Ishikawa (cell line): ENCODE measurements at regions not wholly inside any gene's neighbourhood (a gene's known extent, or its start where the extent isn't known, plus 50 kb on each side); places are given as distances from the start of the nearest gene placed in this dataset.

ENCODE experiments used
- CEBPB ChIP-seq: IDR thresholded peaks from 2 replicates; pipeline ENCODE4 v1.6.1; 2012
- CREB1 ChIP-seq: IDR thresholded peaks from 2 replicates; pipeline ENCODE4 v1.6.1; 2012; ENCODE audit warnings: low read depth
- EGR1 ChIP-seq: IDR thresholded peaks from 2 replicates; pipeline ENCODE4 v1.6.1; 2012
- EP300 ChIP-seq: IDR thresholded peaks from 2 replicates; pipeline ENCODE4 v1.6.1; 2012; ENCODE audit warnings: borderline replicate concordance
- FOXM1 ChIP-seq: IDR thresholded peaks from 2 replicates; pipeline ENCODE4 v1.6.1; 2012; ENCODE audit warnings: low read depth, borderline replicate concordance
- NFIC ChIP-seq: IDR thresholded peaks from 2 replicates; pipeline ENCODE4 v1.6.1; 2012
- RAD21 ChIP-seq: IDR thresholded peaks from 2 replicates; pipeline ENCODE4 v1.6.1; 2012; ENCODE audit warnings: low read depth
- TAF1 ChIP-seq: IDR thresholded peaks from 2 replicates; pipeline ENCODE4 v1.6.1; 2012; ENCODE audit warnings: low read depth, mild to moderate bottlenecking
- TCF12 ChIP-seq: IDR thresholded peaks from 2 replicates; pipeline ENCODE4 v1.6.1; 2012; ENCODE audit warnings: low read depth
- TEAD4 ChIP-seq: IDR thresholded peaks from 2 replicates; pipeline ENCODE4 v1.6.1; 2012
- YY1 ChIP-seq: IDR thresholded peaks from 2 replicates; pipeline ENCODE4 v1.6.1; 2012; ENCODE audit warnings: low read depth
- ZBTB7A ChIP-seq: IDR thresholded peaks from 2 replicates; pipeline ENCODE4 v1.6.1; 2012; ENCODE audit warnings: low read depth
- TF ChIP-seq, protein P1 (sequence below): IDR thresholded peaks from 2 replicates; pipeline ENCODE4 v1.6.1; 2012; ENCODE audit warnings: low read depth, mild to moderate bottlenecking
- TF ChIP-seq, protein P2 (sequence below): IDR thresholded peaks from 2 replicates; pipeline ENCODE4 v1.6.1; 2012
- TF ChIP-seq, protein P3 (sequence below): IDR thresholded peaks from 2 replicates; pipeline ENCODE4 v1.6.1; 2012

DNA sequence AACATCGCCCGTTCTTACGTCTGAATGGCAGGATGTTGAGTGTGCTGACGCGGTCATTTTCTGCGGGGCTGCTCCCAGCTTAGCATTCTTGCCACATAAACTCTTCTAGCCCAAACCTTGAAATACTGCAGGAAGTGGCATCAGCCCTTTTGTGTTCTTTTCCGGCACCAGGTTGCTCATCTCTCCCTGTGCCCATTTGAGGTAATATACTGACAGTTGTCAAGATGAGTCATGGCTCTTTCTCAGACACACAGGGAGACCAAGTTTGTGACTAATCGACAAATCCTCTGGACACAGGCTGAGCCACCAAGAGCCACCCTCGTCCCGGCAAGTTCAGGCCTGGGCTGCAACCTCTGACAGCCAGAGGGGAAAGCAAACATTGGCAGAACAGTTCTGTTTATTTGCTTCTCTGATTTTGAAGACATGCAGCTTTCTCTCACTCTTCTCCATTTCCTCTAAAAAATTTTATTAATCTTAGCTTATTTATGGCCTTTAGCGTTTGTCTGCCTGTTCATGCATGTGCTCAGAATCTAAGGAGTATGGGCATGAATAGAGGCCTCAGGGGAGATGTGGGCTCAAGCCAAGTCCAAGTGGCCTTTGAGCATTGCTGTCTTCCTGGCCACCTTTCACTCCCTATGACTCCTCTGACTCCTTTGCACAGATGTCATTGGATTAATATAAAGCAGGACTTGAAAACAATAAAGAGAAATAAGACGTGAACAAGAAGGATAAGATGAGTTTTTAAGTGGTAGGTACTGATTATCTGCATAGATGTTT, 328.2 kb upstream of the JAG1 start:
- TF ChIP-seq RAD21 (no peak), CREB1 (no peak), TAF1 (no peak), YY1 (no peak)
- TF ChIP-seq, protein P1, sequence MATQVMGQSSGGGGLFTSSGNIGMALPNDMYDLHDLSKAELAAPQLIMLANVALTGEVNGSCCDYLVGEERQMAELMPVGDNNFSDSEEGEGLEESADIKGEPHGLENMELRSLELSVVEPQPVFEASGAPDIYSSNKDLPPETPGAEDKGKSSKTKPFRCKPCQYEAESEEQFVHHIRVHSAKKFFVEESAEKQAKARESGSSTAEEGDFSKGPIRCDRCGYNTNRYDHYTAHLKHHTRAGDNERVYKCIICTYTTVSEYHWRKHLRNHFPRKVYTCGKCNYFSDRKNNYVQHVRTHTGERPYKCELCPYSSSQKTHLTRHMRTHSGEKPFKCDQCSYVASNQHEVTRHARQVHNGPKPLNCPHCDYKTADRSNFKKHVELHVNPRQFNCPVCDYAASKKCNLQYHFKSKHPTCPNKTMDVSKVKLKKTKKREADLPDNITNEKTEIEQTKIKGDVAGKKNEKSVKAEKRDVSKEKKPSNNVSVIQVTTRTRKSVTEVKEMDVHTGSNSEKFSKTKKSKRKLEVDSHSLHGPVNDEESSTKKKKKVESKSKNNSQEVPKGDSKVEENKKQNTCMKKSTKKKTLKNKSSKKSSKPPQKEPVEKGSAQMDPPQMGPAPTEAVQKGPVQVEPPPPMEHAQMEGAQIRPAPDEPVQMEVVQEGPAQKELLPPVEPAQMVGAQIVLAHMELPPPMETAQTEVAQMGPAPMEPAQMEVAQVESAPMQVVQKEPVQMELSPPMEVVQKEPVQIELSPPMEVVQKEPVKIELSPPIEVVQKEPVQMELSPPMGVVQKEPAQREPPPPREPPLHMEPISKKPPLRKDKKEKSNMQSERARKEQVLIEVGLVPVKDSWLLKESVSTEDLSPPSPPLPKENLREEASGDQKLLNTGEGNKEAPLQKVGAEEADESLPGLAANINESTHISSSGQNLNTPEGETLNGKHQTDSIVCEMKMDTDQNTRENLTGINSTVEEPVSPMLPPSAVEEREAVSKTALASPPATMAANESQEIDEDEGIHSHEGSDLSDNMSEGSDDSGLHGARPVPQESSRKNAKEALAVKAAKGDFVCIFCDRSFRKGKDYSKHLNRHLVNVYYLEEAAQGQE: no peak
- TF ChIP-seq, protein P2, sequence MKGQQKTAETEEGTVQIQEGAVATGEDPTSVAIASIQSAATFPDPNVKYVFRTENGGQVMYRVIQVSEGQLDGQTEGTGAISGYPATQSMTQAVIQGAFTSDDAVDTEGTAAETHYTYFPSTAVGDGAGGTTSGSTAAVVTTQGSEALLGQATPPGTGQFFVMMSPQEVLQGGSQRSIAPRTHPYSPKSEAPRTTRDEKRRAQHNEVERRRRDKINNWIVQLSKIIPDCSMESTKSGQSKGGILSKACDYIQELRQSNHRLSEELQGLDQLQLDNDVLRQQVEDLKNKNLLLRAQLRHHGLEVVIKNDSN: no peak

DNA sequence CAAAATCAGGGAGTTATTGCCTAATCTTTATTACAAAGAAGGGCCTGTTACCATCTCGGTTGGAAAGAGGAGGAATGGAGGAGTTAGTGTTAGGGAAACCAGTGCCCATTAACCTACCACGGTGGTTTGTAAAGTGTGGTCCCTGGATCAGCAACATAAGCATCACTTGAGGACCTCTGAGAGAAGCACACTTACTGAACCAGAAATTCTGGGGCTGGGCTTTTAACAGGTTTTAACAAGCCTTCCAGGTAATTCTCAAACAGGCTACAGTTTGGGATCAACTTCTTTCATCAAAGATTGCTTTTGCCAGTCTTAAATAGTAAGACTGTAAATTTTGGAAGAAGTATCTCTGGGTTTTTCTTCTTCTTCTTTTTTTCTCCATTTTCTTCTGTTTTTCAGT, 329.5 kb upstream of the JAG1 start:
- TF ChIP-seq EGR1 (no peak), TCF12 (no peak), ZBTB7A (no peak), RAD21 (no peak), FOXM1 (no peak), TEAD4 (no peak), NFIC (no peak), CEBPB (no peak), EP300 (no peak), TAF1 (no peak), YY1 (no peak), CREB1 (no peak)
- TF ChIP-seq, protein P2: no peak
- TF ChIP-seq, protein P1: no peak
- TF ChIP-seq, protein P3, sequence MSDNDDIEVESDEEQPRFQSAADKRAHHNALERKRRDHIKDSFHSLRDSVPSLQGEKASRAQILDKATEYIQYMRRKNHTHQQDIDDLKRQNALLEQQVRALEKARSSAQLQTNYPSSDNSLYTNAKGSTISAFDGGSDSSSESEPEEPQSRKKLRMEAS: no peak

DNA sequence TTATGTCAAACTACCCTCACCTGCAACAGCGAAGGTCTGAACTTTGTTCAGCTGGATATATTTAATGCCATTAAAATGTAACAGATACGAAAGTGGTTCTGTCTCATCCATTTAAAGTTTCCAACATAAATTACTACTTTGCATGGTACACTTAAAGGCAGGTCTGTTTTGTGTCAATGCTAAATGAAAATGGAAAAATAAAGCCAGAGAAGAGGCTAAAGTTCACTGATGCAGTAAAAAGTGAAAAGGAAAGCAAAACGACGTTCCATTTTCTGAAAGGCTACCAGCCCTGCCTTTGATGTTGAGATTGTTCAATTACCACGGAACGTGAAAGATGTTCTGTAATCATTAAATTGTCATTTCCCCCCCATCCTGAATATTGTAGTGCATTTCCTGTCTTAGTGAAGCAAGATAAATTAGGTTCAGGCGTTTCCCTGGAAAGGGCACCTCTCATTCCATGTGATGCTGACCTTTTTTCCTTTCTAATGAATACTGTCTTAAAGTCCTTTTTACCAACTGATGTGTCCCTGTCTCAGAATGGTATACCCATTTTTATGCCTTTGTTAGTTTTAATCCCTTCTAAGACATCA, 334.7 kb upstream of the JAG1 start:
- TF ChIP-seq ZBTB7A (no peak), RAD21 (no peak), CEBPB (no peak), NFIC (no peak), YY1 (no peak)
- TF ChIP-seq, protein P1: no peak
- TF ChIP-seq, protein P3: no peak

DNA sequence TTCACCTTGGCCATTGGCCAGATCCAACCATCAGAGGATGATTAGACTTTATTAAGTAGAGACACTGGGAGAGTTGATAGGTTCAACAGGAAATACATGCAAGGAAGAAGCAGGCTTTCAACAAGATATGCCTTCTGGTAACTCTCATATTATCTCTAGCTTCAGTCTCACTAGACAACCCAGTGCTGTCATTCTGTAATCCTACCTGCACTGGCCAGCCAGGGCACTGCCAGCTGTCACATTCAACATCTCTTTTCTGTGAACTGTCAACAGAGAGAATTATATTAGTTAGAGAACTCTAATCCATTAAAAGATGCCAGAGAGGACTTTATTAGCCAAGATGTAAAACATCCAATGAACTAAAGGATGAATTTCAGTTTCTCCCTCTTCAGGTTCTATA, 337.9 kb upstream of the JAG1 start:
- TF ChIP-seq EP300 (no peak), CEBPB (no peak), YY1 (no peak), CREB1 (no peak), TEAD4 (no peak), EGR1 (no peak), TCF12 (no peak), FOXM1 (no peak), RAD21 (no peak), ZBTB7A (no peak), TAF1 (no peak)
- TF ChIP-seq, protein P1: no peak
- TF ChIP-seq, protein P3: no peak
- TF ChIP-seq, protein P2: no peak
